GM13976 (cell line): ENCODE measurements at regions not wholly inside any gene's neighbourhood (a gene's known extent, or its start where the extent isn't known, plus 50 kb on each side); places are given as distances from the start of the nearest gene placed in this dataset.

Source experiments
- DNase-seq: peaks from one replicate; pipeline ENCODE4 v3.0.0; 2012; ENCODE audit warnings: low spot score
- in situ Hi-C: fragments of 300-500 bp; cut with MboI; formaldehyde crosslinking; loops from one replicate; pipeline ENCODE4 v1.12.0; 2022; ENCODE audit warnings: low sequenced_read_pairs, mixed read lengths, inconsistent platforms; ENCODE audit not compliant: unreplicated experiment
- TF ChIP-seq, protein P1 (sequence below): IDR thresholded peaks from 2 replicates; pipeline ENCODE4 v1.5.1; 2012; ENCODE audit warnings: borderline replicate concordance, mild to moderate bottlenecking; ENCODE audit not compliant: insufficient read depth; ENCODE audit errors: extremely low read depth, missing control alignments, control extremely low read depth

GRCh38 chr2:64913357-64913869 is 75.8 kb upstream of the SLC1A4 start:
- no peak for DNase-seq
- in situ Hi-C loops = no loop called here
- TF ChIP-seq, protein P1, sequence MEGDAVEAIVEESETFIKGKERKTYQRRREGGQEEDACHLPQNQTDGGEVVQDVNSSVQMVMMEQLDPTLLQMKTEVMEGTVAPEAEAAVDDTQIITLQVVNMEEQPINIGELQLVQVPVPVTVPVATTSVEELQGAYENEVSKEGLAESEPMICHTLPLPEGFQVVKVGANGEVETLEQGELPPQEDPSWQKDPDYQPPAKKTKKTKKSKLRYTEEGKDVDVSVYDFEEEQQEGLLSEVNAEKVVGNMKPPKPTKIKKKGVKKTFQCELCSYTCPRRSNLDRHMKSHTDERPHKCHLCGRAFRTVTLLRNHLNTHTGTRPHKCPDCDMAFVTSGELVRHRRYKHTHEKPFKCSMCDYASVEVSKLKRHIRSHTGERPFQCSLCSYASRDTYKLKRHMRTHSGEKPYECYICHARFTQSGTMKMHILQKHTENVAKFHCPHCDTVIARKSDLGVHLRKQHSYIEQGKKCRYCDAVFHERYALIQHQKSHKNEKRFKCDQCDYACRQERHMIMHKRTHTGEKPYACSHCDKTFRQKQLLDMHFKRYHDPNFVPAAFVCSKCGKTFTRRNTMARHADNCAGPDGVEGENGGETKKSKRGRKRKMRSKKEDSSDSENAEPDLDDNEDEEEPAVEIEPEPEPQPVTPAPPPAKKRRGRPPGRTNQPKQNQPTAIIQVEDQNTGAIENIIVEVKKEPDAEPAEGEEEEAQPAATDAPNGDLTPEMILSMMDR = peak; percentile 37

- DNase-seq = no peak
- TF ChIP-seq, protein P1 = no peak
- in situ Hi-C loops = no loop called here
Observed at GRCh38 chr2:64914247-64914646, 75.0 kb upstream of the SLC1A4 start.

DNA sequence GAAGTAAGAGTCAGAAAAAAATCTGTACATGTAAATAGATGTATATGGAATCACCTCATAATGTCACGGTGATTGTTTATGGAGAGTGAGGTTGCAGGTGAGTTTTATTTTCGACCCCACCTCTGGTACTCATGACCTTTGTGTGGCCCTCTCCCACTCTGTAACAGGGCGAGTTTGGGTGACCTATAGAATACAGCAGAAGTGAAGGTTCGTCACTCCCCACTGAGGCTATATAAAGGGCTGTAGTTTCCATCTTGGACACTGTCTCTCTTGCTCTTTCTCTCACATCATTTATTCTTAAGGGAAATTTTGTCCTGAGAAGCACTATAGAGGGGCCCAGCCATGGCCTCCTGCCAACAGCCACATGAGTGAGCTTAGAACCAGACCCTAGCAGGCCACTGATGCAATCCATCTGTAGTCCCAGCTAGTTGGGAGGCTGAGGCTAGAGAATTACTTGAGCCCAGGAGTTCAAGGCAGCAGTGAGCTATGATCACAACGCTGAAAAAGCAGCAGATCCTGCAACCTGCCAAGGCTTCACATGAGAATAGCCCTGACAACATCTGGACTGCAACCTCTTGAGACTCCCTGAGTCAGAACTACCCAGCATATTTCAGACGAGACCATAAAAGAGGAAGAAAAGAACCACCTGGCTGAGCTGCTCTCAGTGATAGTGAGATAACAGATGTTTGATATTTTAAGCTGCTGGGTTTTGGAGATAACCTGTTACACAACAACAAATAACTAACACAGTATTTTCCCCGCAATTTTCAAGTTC is 74.3 kb upstream of the SLC1A4 start:
- peak; percentile 63 for DNase-seq
- TF ChIP-seq, protein P1 = no peak

DNA sequence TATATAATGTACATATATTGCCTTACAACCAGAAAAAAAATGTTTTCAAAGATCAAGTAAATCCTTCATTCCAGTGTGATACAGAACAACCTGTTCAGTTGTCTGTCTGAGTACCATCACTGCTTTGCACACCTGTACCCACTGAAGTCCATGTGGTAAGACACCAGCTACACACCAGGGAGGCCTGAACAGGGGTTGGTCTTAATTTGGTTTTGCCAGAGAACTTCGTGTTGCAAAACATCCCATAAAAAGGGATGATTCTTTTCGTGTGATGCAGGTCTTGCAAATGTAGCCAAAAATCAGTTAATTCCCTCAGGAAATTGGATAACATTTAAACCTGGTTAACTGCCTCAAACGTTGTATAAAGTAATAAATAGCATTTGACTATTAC is 73.7 kb upstream of the SLC1A4 start:
- no peak for DNase-seq

More for the DNA sequence above, 74.3 kb upstream of the SLC1A4 start:
- in situ Hi-C loops = loop anchor here (5.0 kb wide), 1 partner anchor 122 kb away; no protein-coding TSS in a partner anchor

DNA sequence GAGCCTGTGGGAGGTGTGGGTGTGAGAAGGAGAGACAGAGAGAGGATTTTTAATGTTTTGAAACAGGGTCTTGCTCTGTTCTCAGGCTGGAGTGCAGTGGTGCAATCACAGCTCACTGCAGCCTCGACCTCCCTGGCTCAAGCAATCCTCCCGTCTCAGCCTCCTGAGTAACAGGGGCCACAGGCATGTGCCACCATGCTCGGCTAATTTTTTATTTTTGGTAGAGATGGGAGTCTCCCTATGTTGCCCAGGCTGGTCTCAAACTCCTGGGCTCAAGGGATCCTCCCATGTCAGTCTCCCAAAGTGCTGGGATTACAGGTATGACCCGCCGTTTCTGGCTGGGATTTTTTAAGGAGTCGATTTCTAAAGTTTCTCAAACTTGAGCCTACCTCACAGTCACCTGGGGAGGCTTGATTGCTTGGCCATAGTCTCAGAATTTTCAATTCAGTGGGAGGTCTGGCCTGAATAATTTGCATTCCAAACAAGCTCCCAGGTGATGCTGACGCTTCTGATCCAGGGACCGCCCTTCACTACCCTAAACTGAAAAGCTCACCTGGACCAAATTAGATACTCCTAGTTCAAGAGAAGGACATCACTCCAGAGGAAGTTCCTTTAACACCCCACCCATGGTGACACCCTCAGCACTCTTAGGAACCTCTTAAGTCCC is 70.8 kb upstream of the SLC1A4 start:
- no peak for DNase-seq
- TF ChIP-seq, protein P1 = no peak
- in situ Hi-C loops = loop anchor here (5.0 kb wide), 1 partner anchor 119 kb away; no protein-coding TSS in a partner anchor

More for the DNA sequence above, 73.7 kb upstream of the SLC1A4 start:
- TF ChIP-seq, protein P1 = no peak
- in situ Hi-C loops = loop anchor here (5.0 kb wide), 1 partner anchor 122 kb away; no protein-coding TSS in a partner anchor

DNA sequence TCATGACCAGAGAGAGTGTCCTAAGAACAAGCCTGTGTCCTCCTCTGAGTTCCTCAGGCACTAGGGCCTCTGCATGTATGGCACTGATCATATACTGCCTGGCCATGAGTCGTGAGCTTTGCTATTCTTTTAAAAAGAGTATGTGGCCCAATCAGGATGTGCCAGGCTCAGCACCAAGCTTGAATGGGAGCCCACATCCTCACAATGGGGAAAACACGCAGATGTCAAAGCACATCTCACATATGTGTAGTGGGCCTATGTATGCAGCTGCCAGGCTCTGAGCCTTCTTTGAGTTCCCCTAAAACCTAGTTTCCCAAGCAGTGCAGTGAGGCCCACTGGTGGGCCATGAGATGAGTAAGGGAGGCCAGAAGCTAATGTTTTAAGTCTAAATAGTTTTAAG is 69.9 kb upstream of the SLC1A4 start:
- TF ChIP-seq, protein P1 = no peak
- no peak for DNase-seq
- in situ Hi-C loops = loop anchor here (5.0 kb wide), 1 partner anchor 118 kb away; no protein-coding TSS in a partner anchor
